Umbilical cord (tissue), 1 donor: ENCODE measurements at regions not wholly inside any gene's neighbourhood (a gene's known extent, or its start where the extent isn't known, plus 50 kb on each side); places are given as distances from the start of the nearest gene placed in this dataset.

Source experiments
- DNase-seq: peaks from one replicate; pipeline ENCODE4 v3.0.0-alpha.2; 2015; ENCODE audit warnings: low spot score

GRCh38 chr16:85338638-85338982 lies 226.3 kb upstream of the CIBAR2 start:
- DNase-seq = no peak

GRCh38 chr16:85338989-85339685 lies 226.9 kb upstream of the CIBAR2 start:
- no peak for DNase-seq

GRCh38 chr16:85341972-85342695 lies 229.9 kb upstream of the CIBAR2 start:
- no peak for DNase-seq

- DNase-seq = no peak
Measured at GRCh38 chr16:85344502-85345128, 232.3 kb upstream of the CIBAR2 start.

GRCh38 chr16:85345129-85345639 lies 232.9 kb upstream of the CIBAR2 start:
- DNase-seq = no peak

- DNase-seq = no peak
Measured at GRCh38 chr16:85346404-85347212, 234.3 kb upstream of the CIBAR2 start.

GRCh38 chr16:85347213-85347591 lies 234.9 kb upstream of the CIBAR2 start:
- DNase-seq = peak; percentile 52

- DNase-seq = no peak
Measured at GRCh38 chr16:85348065-85348840, 236.0 kb upstream of the CIBAR2 start.

- DNase-seq = no peak
Measured at GRCh38 chr16:85348911-85349334, 236.7 kb upstream of the CIBAR2 start.

- peak; percentile 75 for DNase-seq
Measured at GRCh38 chr16:85349365-85350145, 237.3 kb upstream of the CIBAR2 start.

GRCh38 chr16:85350146-85350728 lies 238.0 kb upstream of the CIBAR2 start:
- no peak for DNase-seq

- DNase-seq = peak; percentile 97
Measured at GRCh38 chr16:85350973-85351372, 238.7 kb upstream of the CIBAR2 start.

- no peak for DNase-seq
Measured at GRCh38 chr16:85353013-85353412, 240.7 kb upstream of the CIBAR2 start.

GRCh38 chr16:85353839-85354685 lies 241.8 kb upstream of the CIBAR2 start:
- DNase-seq = peak; percentile 75

GRCh38 chr16:85354686-85355514 lies 242.6 kb upstream of the CIBAR2 start:
- peak; percentile 87 for DNase-seq

- DNase-seq = no peak
Measured at GRCh38 chr16:85355515-85355837, 243.2 kb upstream of the CIBAR2 start.

GRCh38 chr16:85356157-85356556 lies 243.9 kb upstream of the CIBAR2 start:
- DNase-seq = no peak

- DNase-seq = no peak
Measured at GRCh38 chr16:85357323-85357722, 245.1 kb upstream of the CIBAR2 start.
